ENCODE measurements at regions not wholly inside any gene's neighbourhood (a gene's known extent, or its start where the extent isn't known, plus 50 kb on each side); places are given as distances from the start of the nearest gene placed in this dataset.

GRCh38 chr12:125206711-125207110 lies 141.5 kb downstream of the AACS start:
- no peaks in the 10 kb centered on the region for H3K9me3 ChIP-seq (ENCODE audit: control insufficient read depth in 2 of 2, low read length in 2 of 2)
- H3K27ac ChIP-seq (ENCODE audit: low read depth in 2 of 2, low read length in 2 of 2) = no peak overlapping the region
- H3K27me3 ChIP-seq (ENCODE audit: control insufficient read depth in 2 of 2, insufficient read depth in 2 of 2, low read length in 2 of 2) = peaks cover 8 to 11% of the 10 kb centered on the region in 2 donors
- H3K4me3 ChIP-seq (ENCODE audit: low read length in 2 of 2) = no peak overlapping the region
- no peaks in the 10 kb centered on the region for H3K4me1 ChIP-seq (ENCODE audit: control insufficient read depth in 2 of 2, insufficient read depth in 2 of 2, low read length in 2 of 2)
- no peaks in the 10 kb centered on the region for H3K36me3 ChIP-seq (ENCODE audit: control insufficient read depth in 2 of 2, insufficient read depth in 2 of 2, low read length in 2 of 2)
- H3K9ac ChIP-seq (ENCODE audit: low read depth in 1 of 2, low read length in 2 of 2) = no peak overlapping the region

- Histone ChIP-seq H3K4me1 (ENCODE audit: control insufficient read depth in 2 of 2, insufficient read depth in 2 of 2, low read length in 2 of 2) (no peaks in the 10 kb centered on the region), H3K4me3 (ENCODE audit: low read length in 2 of 2) (no peak overlapping the region), H3K27me3 (ENCODE audit: control insufficient read depth in 2 of 2, insufficient read depth in 2 of 2, low read length in 2 of 2) (peaks cover 8 to 11% of the 10 kb centered on the region in 2 donors), H3K36me3 (ENCODE audit: control insufficient read depth in 2 of 2, insufficient read depth in 2 of 2, low read length in 2 of 2) (no peaks in the 10 kb centered on the region), H3K27ac (ENCODE audit: low read depth in 2 of 2, low read length in 2 of 2) (no peak overlapping the region), H3K9me3 (ENCODE audit: control insufficient read depth in 2 of 2, low read length in 2 of 2) (no peaks in the 10 kb centered on the region), H3K9ac (ENCODE audit: low read depth in 1 of 2, low read length in 2 of 2) (no peak overlapping the region)
Measured at GRCh38 chr12:125208334-125208733, 143.1 kb downstream of the AACS start.

- Histone ChIP-seq H3K4me3 (ENCODE audit: low read length in 2 of 2) (no peak overlapping the region), H3K9ac (ENCODE audit: low read depth in 1 of 2, low read length in 2 of 2) (no peak overlapping the region), H3K9me3 (ENCODE audit: control insufficient read depth in 2 of 2, low read length in 2 of 2) (no peaks in the 10 kb centered on the region), H3K4me1 (ENCODE audit: control insufficient read depth in 2 of 2, insufficient read depth in 2 of 2, low read length in 2 of 2) (no peaks in the 10 kb centered on the region), H3K36me3 (ENCODE audit: control insufficient read depth in 2 of 2, insufficient read depth in 2 of 2, low read length in 2 of 2) (no peaks in the 10 kb centered on the region), H3K27me3 (ENCODE audit: control insufficient read depth in 2 of 2, insufficient read depth in 2 of 2, low read length in 2 of 2) (peaks cover 8 to 11% of the 10 kb centered on the region in 2 donors), H3K27ac (ENCODE audit: low read depth in 2 of 2, low read length in 2 of 2) (no peak overlapping the region)
Measured at GRCh38 chr12:125208942-125209341, 143.7 kb downstream of the AACS start.

GRCh38 chr12:125210104-125210755 lies 145.0 kb downstream of the AACS start:
- Histone ChIP-seq H3K27ac (ENCODE audit: low read depth in 2 of 2, low read length in 2 of 2) (no peak overlapping the region), H3K36me3 (ENCODE audit: control insufficient read depth in 2 of 2, insufficient read depth in 2 of 2, low read length in 2 of 2) (no peaks in the 10 kb centered on the region), H3K27me3 (ENCODE audit: control insufficient read depth in 2 of 2, insufficient read depth in 2 of 2, low read length in 2 of 2) (peaks cover 7 to 11% of the 10 kb centered on the region in 2 donors)

GRCh38 chr12:125211464-125211863 lies 146.2 kb downstream of the AACS start:
- Histone ChIP-seq H3K27ac (ENCODE audit: low read depth in 2 of 2, low read length in 2 of 2) (no peak overlapping the region), H3K4me1 (ENCODE audit: control insufficient read depth in 2 of 2, insufficient read depth in 2 of 2, low read length in 2 of 2) (no peaks in the 10 kb centered on the region), H3K27me3 (ENCODE audit: control insufficient read depth in 2 of 2, insufficient read depth in 2 of 2, low read length in 2 of 2) (peaks cover 3 to 10% of the 10 kb centered on the region in 2 donors), H3K4me3 (ENCODE audit: low read length in 2 of 2) (no peak overlapping the region), H3K9me3 (ENCODE audit: control insufficient read depth in 2 of 2, low read length in 2 of 2) (no peaks in the 10 kb centered on the region), H3K9ac (ENCODE audit: low read depth in 1 of 2, low read length in 2 of 2) (no peak overlapping the region), H3K36me3 (ENCODE audit: control insufficient read depth in 2 of 2, insufficient read depth in 2 of 2, low read length in 2 of 2) (no peaks in the 10 kb centered on the region)

More at GRCh38 chr12:125210104-125210755, 145.0 kb downstream of the AACS start:
- no peaks in the 10 kb centered on the region for H3K9me3 ChIP-seq (ENCODE audit: control insufficient read depth in 2 of 2, low read length in 2 of 2)
- no peaks in the 10 kb centered on the region for H3K4me1 ChIP-seq (ENCODE audit: control insufficient read depth in 2 of 2, insufficient read depth in 2 of 2, low read length in 2 of 2)
- no peak overlapping the region for H3K9ac ChIP-seq (ENCODE audit: low read depth in 1 of 2, low read length in 2 of 2)
- no peak overlapping the region for H3K4me3 ChIP-seq (ENCODE audit: low read length in 2 of 2)

- Histone ChIP-seq H3K36me3 (ENCODE audit: control insufficient read depth in 2 of 2, insufficient read depth in 2 of 2, low read length in 2 of 2) (no peaks in the 10 kb centered on the region), H3K9me3 (ENCODE audit: control insufficient read depth in 2 of 2, low read length in 2 of 2) (no peaks in the 10 kb centered on the region), H3K27ac (ENCODE audit: low read depth in 2 of 2, low read length in 2 of 2) (no peak overlapping the region), H3K4me1 (ENCODE audit: control insufficient read depth in 2 of 2, insufficient read depth in 2 of 2, low read length in 2 of 2) (no peaks in the 10 kb centered on the region), H3K9ac (ENCODE audit: low read depth in 1 of 2, low read length in 2 of 2) (no peak overlapping the region), H3K4me3 (ENCODE audit: low read length in 2 of 2) (no peak overlapping the region), H3K27me3 (ENCODE audit: control insufficient read depth in 2 of 2, insufficient read depth in 2 of 2, low read length in 2 of 2) (peaks cover under 1% of the 10 kb centered on the region in 2 donors)
Measured at GRCh38 chr12:125214289-125214688, 149.1 kb downstream of the AACS start.

GRCh38 chr12:125216756-125217155 lies 151.5 kb downstream of the AACS start:
- no peak overlapping the region for H3K27ac ChIP-seq (ENCODE audit: low read depth in 2 of 2, low read length in 2 of 2)
- H3K27me3 ChIP-seq (ENCODE audit: control insufficient read depth in 2 of 2, insufficient read depth in 2 of 2, low read length in 2 of 2) = peaks cover 0 to 5% of the 10 kb centered on the region in 2 donors

GRCh38 chr12:125217308-125217707 lies 152.1 kb downstream of the AACS start:
- Histone ChIP-seq H3K4me1 (ENCODE audit: control insufficient read depth in 2 of 2, insufficient read depth in 2 of 2, low read length in 2 of 2) (no peaks in the 10 kb centered on the region), H3K4me3 (ENCODE audit: low read length in 2 of 2) (no peak overlapping the region), H3K27ac (ENCODE audit: low read depth in 2 of 2, low read length in 2 of 2) (no peak overlapping the region), H3K9me3 (ENCODE audit: control insufficient read depth in 2 of 2, low read length in 2 of 2) (no peaks in the 10 kb centered on the region), H3K9ac (ENCODE audit: low read depth in 1 of 2, low read length in 2 of 2) (no peak overlapping the region), H3K36me3 (ENCODE audit: control insufficient read depth in 2 of 2, insufficient read depth in 2 of 2, low read length in 2 of 2) (no peaks in the 10 kb centered on the region), H3K27me3 (ENCODE audit: control insufficient read depth in 2 of 2, insufficient read depth in 2 of 2, low read length in 2 of 2) (peaks cover 0 to 5% of the 10 kb centered on the region in 2 donors)

More at GRCh38 chr12:125216756-125217155, 151.5 kb downstream of the AACS start:
- no peak overlapping the region for H3K4me3 ChIP-seq (ENCODE audit: low read length in 2 of 2)
- H3K4me1 ChIP-seq (ENCODE audit: control insufficient read depth in 2 of 2, insufficient read depth in 2 of 2, low read length in 2 of 2) = no peaks in the 10 kb centered on the region
- H3K9ac ChIP-seq (ENCODE audit: low read depth in 1 of 2, low read length in 2 of 2) = no peak overlapping the region
- H3K9me3 ChIP-seq (ENCODE audit: control insufficient read depth in 2 of 2, low read length in 2 of 2) = no peaks in the 10 kb centered on the region
- no peaks in the 10 kb centered on the region for H3K36me3 ChIP-seq (ENCODE audit: control insufficient read depth in 2 of 2, insufficient read depth in 2 of 2, low read length in 2 of 2)

- Histone ChIP-seq H3K9ac (ENCODE audit: low read depth in 1 of 2, low read length in 2 of 2) (no peak overlapping the region), H3K4me3 (ENCODE audit: low read length in 2 of 2) (no peak overlapping the region), H3K9me3 (ENCODE audit: control insufficient read depth in 2 of 2, low read length in 2 of 2) (no peaks in the 10 kb centered on the region), H3K27ac (ENCODE audit: low read depth in 2 of 2, low read length in 2 of 2) (no peak overlapping the region), H3K36me3 (ENCODE audit: control insufficient read depth in 2 of 2, insufficient read depth in 2 of 2, low read length in 2 of 2) (no peaks in the 10 kb centered on the region), H3K27me3 (ENCODE audit: control insufficient read depth in 2 of 2, insufficient read depth in 2 of 2, low read length in 2 of 2) (peaks cover 0 to 5% of the 10 kb centered on the region in 2 donors), H3K4me1 (ENCODE audit: control insufficient read depth in 2 of 2, insufficient read depth in 2 of 2, low read length in 2 of 2) (no peaks in the 10 kb centered on the region)
Measured at GRCh38 chr12:125218952-125219351, 153.7 kb downstream of the AACS start.

- H3K9ac ChIP-seq (ENCODE audit: low read depth in 1 of 2, low read length in 2 of 2) = no peak overlapping the region
- H3K4me1 ChIP-seq (ENCODE audit: control insufficient read depth in 2 of 2, insufficient read depth in 2 of 2, low read length in 2 of 2) = no peaks in the 10 kb centered on the region
Measured at GRCh38 chr12:125220404-125221273, 155.4 kb downstream of the AACS start.

More at GRCh38 chr12:125220404-125221273, 155.4 kb downstream of the AACS start:
- no peaks in the 10 kb centered on the region for H3K9me3 ChIP-seq (ENCODE audit: control insufficient read depth in 2 of 2, low read length in 2 of 2)
- peaks cover 0 to 9% of the 10 kb centered on the region in 2 donors for H3K27me3 ChIP-seq (ENCODE audit: control insufficient read depth in 2 of 2, insufficient read depth in 2 of 2, low read length in 2 of 2)
- no peaks in the 10 kb centered on the region for H3K36me3 ChIP-seq (ENCODE audit: control insufficient read depth in 2 of 2, insufficient read depth in 2 of 2, low read length in 2 of 2)
- H3K27ac ChIP-seq (ENCODE audit: low read depth in 2 of 2, low read length in 2 of 2) = no peak overlapping the region
- no peak overlapping the region for H3K4me3 ChIP-seq (ENCODE audit: low read length in 2 of 2)
